ENCODE measurements at regions not wholly inside any gene's neighbourhood (a gene's known extent, or its start where the extent isn't known, plus 50 kb on each side); places are given as distances from the start of the nearest gene placed in this dataset.
A peak's percentile ranks its signal among the peaks of the same experiment; 100 is the strongest.

- H3K4me3 ChIP-seq (ENCODE audit: low read depth, low read length) = no peak overlapping the region
- no peak for DNase-seq (ENCODE audit: low read depth)
- no peak for TF ChIP-seq CTCF (IDR thresholded peaks at IDR 0.05; ENCODE audit: control insufficient read depth, extremely low read depth, insufficient read depth)
These were observed 396.6 kb downstream of the SNAPC1 start for GRCh38 chr14:62158779-62159178.

GRCh38 chr14:62159314-62159713 lies 397.1 kb downstream of the SNAPC1 start:
- H3K4me3 ChIP-seq (ENCODE audit: low read depth, low read length) = no peak overlapping the region
- DNase-seq (ENCODE audit: low read depth) = no peak
- no peak for TF ChIP-seq CTCF (IDR thresholded peaks at IDR 0.05; ENCODE audit: control insufficient read depth, extremely low read depth, insufficient read depth)

GRCh38 chr14:62162998-62163589 lies 400.9 kb downstream of the SNAPC1 start:
- peak; percentile 87 for TF ChIP-seq CTCF (IDR thresholded peaks at IDR 0.05; ENCODE audit: control insufficient read depth, extremely low read depth, insufficient read depth)
- no peak overlapping the region for H3K4me3 ChIP-seq (ENCODE audit: low read depth, low read length)
- DNase-seq (ENCODE audit: low read depth) = peak; percentile 10

GRCh38 chr14:62168564-62169155 lies 406.4 kb downstream of the SNAPC1 start:
- peak; percentile 26 for TF ChIP-seq CTCF (IDR thresholded peaks at IDR 0.05; ENCODE audit: control insufficient read depth, extremely low read depth, insufficient read depth)
- H3K4me3 ChIP-seq (ENCODE audit: low read depth, low read length) = no peak overlapping the region
- no peak for DNase-seq (ENCODE audit: low read depth)

GRCh38 chr14:62179367-62180018 lies 417.3 kb downstream of the SNAPC1 start:
- H3K4me3 ChIP-seq (ENCODE audit: low read depth, low read length) = no peak overlapping the region
- peak; percentile 89 for TF ChIP-seq CTCF (IDR thresholded peaks at IDR 0.05; ENCODE audit: control insufficient read depth, extremely low read depth, insufficient read depth)
- peak; percentile 52 for DNase-seq (ENCODE audit: low read depth)

- H3K4me3 ChIP-seq (ENCODE audit: low read depth, low read length) = no peak overlapping the region
- no peak for TF ChIP-seq CTCF (IDR thresholded peaks at IDR 0.05; ENCODE audit: control insufficient read depth, extremely low read depth, insufficient read depth)
- no peak for DNase-seq (ENCODE audit: low read depth)
These were observed 419.4 kb downstream of the SNAPC1 start for GRCh38 chr14:62181591-62181990.

Data from LNCaP clone FGC (cell line).